ENCODE measurements at regions not wholly inside any gene's neighbourhood (a gene's known extent, or its start where the extent isn't known, plus 50 kb on each side); places are given as distances from the start of the nearest gene placed in this dataset.
A peak's percentile ranks its signal among the peaks of the same experiment; 100 is the strongest.

GRCh38 chr3:59440285-59441028 lies 390.6 kb upstream of the CFAP20DC start:
- DNase-seq, result peak; percentile 81

- no peak for DNase-seq
Measured at GRCh38 chr3:59438492-59438891, 388.7 kb upstream of the CFAP20DC start.

GRCh38 chr3:59436164-59436958 lies 386.5 kb upstream of the CFAP20DC start:
- DNase-seq, result no peak

GRCh38 chr3:59433546-59433945 lies 383.7 kb upstream of the CFAP20DC start:
- no peak for DNase-seq

DNA sequence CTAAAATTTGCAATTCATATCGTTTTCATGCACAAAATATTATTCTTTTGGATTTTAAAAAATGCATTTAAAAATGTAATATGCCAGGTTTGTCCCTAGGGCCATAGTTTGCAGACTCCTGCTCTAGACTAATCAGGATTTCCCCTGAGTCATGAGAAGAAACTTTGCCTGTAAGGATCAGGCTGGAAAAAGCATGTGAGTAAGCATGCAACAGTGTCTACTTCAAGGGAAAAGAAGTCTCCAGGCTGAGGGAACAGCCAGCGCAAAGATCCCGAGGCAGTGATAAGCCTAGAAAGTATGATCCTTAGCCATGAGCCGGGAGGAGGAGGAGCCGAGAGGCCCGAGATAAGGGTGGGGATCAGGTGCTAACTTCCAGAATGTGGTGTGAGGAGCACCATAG lies 382.8 kb upstream of the CFAP20DC start:
- no peak for DNase-seq

GRCh38 chr3:59430341-59430740 lies 380.5 kb upstream of the CFAP20DC start:
- peak; percentile 5 for DNase-seq

- DNase-seq, result no peak
Measured at GRCh38 chr3:59429198-59429597, 379.4 kb upstream of the CFAP20DC start.

GRCh38 chr3:59426821-59427565 lies 377.2 kb upstream of the CFAP20DC start:
- DNase-seq, result no peak

DNA sequence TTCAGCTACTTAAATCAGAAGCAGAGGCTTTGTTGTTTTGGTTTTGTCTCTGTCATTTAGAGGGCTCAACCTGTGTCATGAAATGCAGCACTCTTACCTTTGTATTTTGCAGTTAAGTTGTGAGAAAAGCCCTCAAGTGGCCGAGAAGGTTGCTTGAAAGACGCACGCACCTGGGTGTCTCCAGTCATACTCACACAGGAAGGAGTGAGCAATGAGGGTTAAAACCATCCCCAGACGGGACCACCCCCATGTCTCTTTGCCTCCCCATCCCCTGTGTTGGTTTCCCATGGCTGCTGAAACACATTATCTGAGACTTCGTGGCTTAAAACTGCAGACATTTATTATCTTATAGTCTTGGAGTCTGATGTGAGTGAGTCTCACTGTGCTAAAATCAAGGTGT lies 376.1 kb upstream of the CFAP20DC start:
- DNase-seq, result no peak

GRCh38 chr3:59425371-59425770 lies 375.5 kb upstream of the CFAP20DC start:
- DNase-seq, result no peak

DNA sequence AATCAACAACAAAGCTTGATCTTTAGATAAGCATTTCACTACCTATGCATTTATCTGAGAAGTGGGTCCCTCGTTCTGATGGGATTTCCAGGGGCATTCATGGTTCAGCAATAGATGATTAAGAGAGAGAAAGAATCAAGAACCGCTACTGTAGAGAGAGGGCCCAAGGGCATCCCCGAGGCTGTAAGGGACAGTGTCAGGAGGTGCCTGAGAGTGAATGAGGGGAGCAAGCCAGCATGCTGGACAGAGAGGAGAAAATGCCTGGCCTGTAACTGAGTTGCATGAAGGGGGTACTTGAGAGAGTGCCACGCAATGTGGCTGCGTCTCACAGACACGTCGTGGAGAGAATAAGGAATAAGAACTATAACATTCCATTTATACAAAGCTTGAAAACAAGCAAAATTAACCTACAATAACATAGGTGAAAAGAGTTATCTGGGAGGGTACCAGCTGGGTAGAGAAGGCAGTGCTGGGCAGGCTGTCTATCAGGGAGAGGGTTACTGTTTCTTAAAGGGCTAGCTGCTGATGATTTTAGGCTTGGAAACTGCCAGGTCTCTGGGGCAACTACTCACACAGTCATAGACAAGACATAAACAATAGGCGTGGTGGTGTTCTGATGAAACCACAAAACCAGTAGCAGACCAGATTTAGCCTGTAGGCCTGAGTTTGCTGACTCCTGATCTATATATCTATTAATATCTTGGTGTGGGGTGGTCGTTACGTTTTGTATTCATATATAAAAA lies 374.6 kb upstream of the CFAP20DC start:
- DNase-seq, result no peak

DNA sequence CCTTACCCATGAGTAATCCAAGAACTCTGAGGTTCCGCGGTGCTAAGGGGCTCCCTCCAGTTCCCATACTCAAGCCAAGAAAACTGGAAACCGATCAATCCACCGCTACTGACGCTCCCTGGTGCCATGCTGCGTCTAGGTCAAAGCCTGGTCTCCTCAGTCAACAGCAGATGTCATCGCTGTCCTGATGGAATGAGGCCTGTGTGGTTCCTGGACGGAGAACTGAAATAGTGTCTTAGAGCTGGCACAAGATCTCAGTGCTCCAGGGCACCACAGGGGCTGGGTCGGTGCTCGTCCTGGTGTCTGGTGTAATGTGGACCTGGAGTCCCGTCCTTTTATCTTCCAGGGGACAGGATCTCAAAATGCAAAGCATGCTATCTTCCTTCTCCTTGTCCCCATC lies 373.9 kb upstream of the CFAP20DC start:
- DNase-seq, result no peak

GRCh38 chr3:59422312-59422711 lies 372.5 kb upstream of the CFAP20DC start:
- no peak for DNase-seq

- no peak for DNase-seq
Measured at GRCh38 chr3:59418836-59419235, 369.0 kb upstream of the CFAP20DC start.

- no peak for DNase-seq
Measured at GRCh38 chr3:59412516-59412915, 362.7 kb upstream of the CFAP20DC start.

DNA sequence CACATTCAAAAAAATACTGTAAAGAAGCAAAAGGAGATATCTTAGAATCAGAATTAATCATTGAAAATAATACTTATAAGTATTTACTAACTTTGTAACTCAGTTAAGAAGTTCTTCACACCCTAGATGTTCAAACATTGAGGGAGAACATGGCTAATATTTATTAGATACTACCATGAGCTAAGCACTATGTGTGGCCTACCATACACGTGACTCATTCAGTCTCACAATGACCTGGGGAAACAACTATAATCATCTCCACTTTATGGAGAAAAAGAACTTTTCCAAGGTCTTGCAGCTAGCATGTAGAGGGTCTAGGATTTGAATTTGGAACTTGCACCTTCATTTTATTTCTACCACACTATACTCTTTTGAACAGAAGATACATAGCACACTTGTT lies 361.9 kb upstream of the CFAP20DC start:
- no peak for DNase-seq

- DNase-seq, result no peak
Measured at GRCh38 chr3:59411186-59411585, 361.4 kb upstream of the CFAP20DC start.

DNA sequence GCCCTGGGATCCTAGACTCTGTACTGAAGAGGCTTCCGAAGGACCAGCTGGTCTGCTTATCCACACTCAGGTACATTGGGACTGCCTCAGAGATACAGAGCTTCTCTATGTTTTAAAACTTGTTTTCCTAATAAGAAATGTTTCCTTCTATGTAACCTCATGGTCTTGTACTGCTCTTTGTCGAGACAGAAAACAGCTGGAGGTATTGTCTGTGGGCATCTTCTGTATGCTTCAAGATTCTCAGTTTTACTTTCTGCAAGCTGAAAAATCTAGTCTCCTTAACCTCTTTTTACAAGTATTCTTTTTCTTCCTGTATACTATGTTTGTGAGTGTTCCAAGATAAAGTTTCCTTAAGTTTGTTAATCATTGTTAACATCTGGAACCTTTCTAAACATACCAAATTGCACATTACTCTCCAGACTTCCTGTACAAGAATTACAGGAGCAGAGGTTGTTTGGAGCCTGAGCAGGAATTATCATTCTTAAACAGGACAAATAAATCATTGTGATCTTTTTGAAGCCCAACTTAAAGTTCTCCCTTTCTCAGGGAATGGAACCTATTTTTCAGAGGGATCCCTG lies 358.3 kb upstream of the CFAP20DC start:
- DNase-seq, result no peak

GRCh38 chr3:59407425-59407824 lies 357.6 kb upstream of the CFAP20DC start:
- no peak for DNase-seq

- DNase-seq, result no peak
Measured at GRCh38 chr3:59406943-59407342, 357.1 kb upstream of the CFAP20DC start.

DNA sequence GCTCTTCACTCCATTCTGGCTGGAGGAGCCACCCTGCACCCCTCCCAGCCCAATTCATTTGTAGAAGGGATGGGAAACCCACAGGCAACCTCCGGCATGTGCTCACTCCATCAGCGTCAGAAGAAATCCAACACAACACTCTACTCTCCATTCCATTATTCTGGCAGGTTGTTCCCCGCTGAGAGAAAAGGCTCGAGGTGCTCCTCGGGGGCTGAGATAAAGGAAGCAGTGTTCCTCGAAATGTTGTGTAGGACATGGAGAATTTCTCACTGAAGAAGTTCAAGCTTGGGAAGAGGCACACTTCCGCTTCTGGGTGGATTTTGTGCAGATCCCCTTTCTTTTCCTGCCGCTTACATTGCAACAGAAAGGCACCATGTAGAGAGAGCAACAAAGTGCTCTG lies 355.0 kb upstream of the CFAP20DC start:
- peak; percentile 17 for DNase-seq

DNA sequence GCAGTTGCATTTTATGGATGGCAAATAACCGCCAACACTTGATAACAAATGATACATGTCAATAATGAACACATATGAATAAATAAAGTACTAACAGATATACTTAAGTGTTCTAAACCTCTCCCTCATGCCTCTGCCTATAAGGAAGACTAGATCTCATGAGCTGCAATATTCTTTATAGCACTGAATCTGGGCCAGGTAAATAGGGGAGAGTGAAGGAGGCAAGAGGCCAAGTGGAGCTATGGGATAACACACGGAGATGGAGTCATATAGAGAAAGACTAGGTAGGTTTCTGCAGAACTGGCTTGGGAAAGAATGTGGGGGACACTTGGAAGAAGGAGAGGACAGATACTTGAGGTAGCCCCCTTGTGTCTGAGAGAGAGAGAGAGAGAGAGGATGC lies 354.2 kb upstream of the CFAP20DC start:
- no peak for DNase-seq

DNA sequence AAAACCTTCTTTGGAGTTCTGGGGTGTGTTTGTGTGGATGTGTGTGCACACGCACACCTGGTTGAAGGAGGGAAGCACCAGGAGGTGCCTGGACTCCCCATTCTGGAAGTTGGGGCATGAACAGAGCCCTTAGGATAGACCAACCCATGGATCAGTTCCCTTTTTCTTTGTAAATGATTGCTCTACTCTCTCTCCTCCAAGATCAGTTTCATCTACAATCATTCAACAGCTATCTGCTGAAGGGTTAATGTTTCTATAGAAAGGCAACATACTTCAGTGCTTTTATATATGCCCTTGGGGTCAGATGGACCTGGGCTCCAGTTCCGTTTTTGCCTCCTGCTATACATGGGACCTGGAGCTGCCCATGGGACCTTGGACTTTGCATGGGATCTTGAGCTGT lies 352.1 kb upstream of the CFAP20DC start:
- no peak for DNase-seq

Measured in NCI-H2227 treated with DMSO at 0.1 percent for 48 hours (cell line).